ENCODE measurements at regions not wholly inside any gene's neighbourhood (a gene's known extent, or its start where the extent isn't known, plus 50 kb on each side); places are given as distances from the start of the nearest gene placed in this dataset.

GRCh38 chr5:68055686-68056085 is 159.9 kb upstream of the PIK3R1 start:
- no peak for TF ChIP-seq SIN3A (IDR thresholded peaks at IDR 0.05; ENCODE audit: low read depth, low read length)
- no peak for TF ChIP-seq CEBPB (IDR thresholded peaks at IDR 0.05; ENCODE audit: borderline replicate concordance in 1 of 2, low read depth in 2 of 2, low read length in 2 of 2)
- no peak for TF ChIP-seq CTCF (IDR thresholded peaks at IDR 0.05 in 2 of 3, conservative IDR thresholded peaks at IDR 0.05 in 1 of 3; ENCODE audit: control insufficient read depth in 2 of 3, extremely low read depth in 1 of 3, insufficient read depth in 1 of 3, low read depth in 3 of 3, low read length in 3 of 3)
- TF ChIP-seq MAX (IDR thresholded peaks at IDR 0.05; ENCODE audit: low read depth, low read length) = no peak
- no peak for TF ChIP-seq EP300 (IDR thresholded peaks at IDR 0.05; ENCODE audit: borderline replicate concordance in 1 of 2, control insufficient read depth in 1 of 2, low read depth in 2 of 2, low read length in 2 of 2)
- TF ChIP-seq POLR2A (IDR thresholded peaks at IDR 0.05; ENCODE audit: low read depth, low read length) = no peak
- TF ChIP-seq POLR2AphosphoS5 (IDR thresholded peaks at IDR 0.05; ENCODE audit: low read length) = no peak
- no peak for TF ChIP-seq SPI1 (IDR thresholded peaks at IDR 0.05; ENCODE audit: borderline replicate concordance, insufficient read depth, low read depth, low read length)
- no peak for TF ChIP-seq ESRRA (IDR thresholded peaks at IDR 0.05; ENCODE audit: low read length)
- TF ChIP-seq RCOR1 (conservative IDR thresholded peaks at IDR 0.05; ENCODE audit: low read depth, low read length) = no peak
- TF ChIP-seq FOS (IDR thresholded peaks at IDR 0.05; ENCODE audit: borderline replicate concordance, extremely low read depth, insufficient read length) = no peak
- TF ChIP-seq E2F4 (IDR thresholded peaks at IDR 0.05; ENCODE audit: low read depth, low read length) = no peak
